A549 (cell line): ENCODE measurements at regions not wholly inside any gene's neighbourhood (a gene's known extent, or its start where the extent isn't known, plus 50 kb on each side); places are given as distances from the start of the nearest gene placed in this dataset.
A peak's percentile ranks its signal among the peaks of the same experiment; 100 is the strongest.

ENCODE experiments used
- ATAC-seq, 2 experiments: fragments of 200-7000 bp in 1 of 2; fragments of >200 bp in 1 of 2; cut with Nextera tagmentation in 1 of 2; cut with Tn5 transposase in 1 of 2; 3 replicates each; pipeline versions ENCODE4 v1.8.0 to v1.9.1; 2018 to 2020; ENCODE audit warnings: mild to moderate bottlenecking in 1 of 2, moderate library complexity in 1 of 2
- CTCF ChIA-PET: fragments of 300-600 bp; sonication (Branson Sonifier 250); formaldehyde crosslinking; extraction: SDS; loops from one replicate; lab custom pipeline; 2021; ENCODE audit warnings: antibody characterized with exemption, inconsistent platforms; lab: Yijun Ruan, JAX
- POLR2A ChIA-PET: fragments of 350-600 bp; formaldehyde crosslinking; extraction: SDS; loops from one replicate; lab custom pipeline; 2021; ENCODE audit warnings: antibody characterized with exemption, inconsistent platforms; lab: Yijun Ruan, JAX
- DNase-seq, 2 experiments: peaks; one replicate each; pipeline versions ENCODE4 v3.0.0 to v3.0.0-alpha.2; 2011 to 2016; ENCODE audit warnings: low read depth in 1 of 2, low spot score in 1 of 2
- FAIRE-seq: peaks from 2 replicates; lab custom pipeline; 2011; peaks lifted over from hg19 to GRCh38; lab: Jason Lieb, UNC
- H3K27ac ChIP-seq, 2 experiments: fragments of >200 bp; sonication (Bioruptor Twin); formaldehyde crosslinking; 3 replicates each; pipeline ENCODE4 v1.5.1; 2016 to 2017
- H3K4me1 ChIP-seq: fragments of >200 bp; sonication (Bioruptor Twin); formaldehyde crosslinking; 3 replicates; pipeline ENCODE4 v1.6.1; 2016
- H3K4me2 ChIP-seq: fragments of >200 bp; sonication (Bioruptor Twin); formaldehyde crosslinking; 3 replicates; pipeline ENCODE4 v1.6.1; 2016
- H3K4me3 ChIP-seq: fragments of >200 bp; sonication (Bioruptor Twin); formaldehyde crosslinking; 3 replicates; pipeline ENCODE4 v1.5.1; 2016
- H3K9me3 ChIP-seq: fragments of >200 bp; sonication (Bioruptor Twin); formaldehyde crosslinking; 3 replicates; pipeline ENCODE4 v1.6.1; 2016
- CBX2 ChIP-seq: fragments of 200-600 bp; sonication (generic); IDR thresholded peaks from 2 replicates; pipeline ENCODE4 v1.6.1; 2016; ENCODE audit warnings: low read depth, mild to moderate bottlenecking, borderline replicate concordance
- EHMT2 ChIP-seq: fragments of 200-600 bp; sonication (generic); IDR thresholded peaks from 2 replicates; pipeline ENCODE4 v1.6.1; 2016; ENCODE audit warnings: antibody characterized with exemption, low read depth, mild to moderate bottlenecking, moderate library complexity
- ESRRA ChIP-seq: fragments of 150-350 bp; IDR thresholded peaks from 2 replicates; pipeline ENCODE4 v1.6.1; 2014; ENCODE audit warnings: mild to moderate bottlenecking, low read length, borderline replicate concordance
- GATA3 ChIP-seq: IDR thresholded peaks from 2 replicates; pipeline ENCODE4 v1.6.1; 2012; ENCODE audit warnings: borderline replicate concordance
- HDAC2 ChIP-seq: fragments of 200-600 bp; sonication (generic); IDR thresholded peaks from 2 replicates; pipeline ENCODE4 v1.6.1; 2016
- HEYL ChIP-seq: fragments of 250-450 bp; sonication (Bioruptor Pico); IDR thresholded peaks from 2 replicates; pipeline ENCODE4 v1.8.0; 2021; ENCODE audit warnings: mild to moderate bottlenecking, moderate library complexity
- HOXB13 ChIP-seq: fragments of 250-450 bp; sonication (Bioruptor Pico); IDR thresholded peaks from 2 replicates; pipeline ENCODE4 v1.5.0; 2020; ENCODE audit warnings: low read depth, mild to moderate bottlenecking, moderate library complexity
- HOXB5 ChIP-seq: fragments of 250-450 bp; sonication (Bioruptor Pico); IDR thresholded peaks from 2 replicates; pipeline ENCODE4 v1.5.0; 2020; ENCODE audit warnings: mild to moderate bottlenecking, moderate library complexity
- JUNB ChIP-seq: fragments of >200 bp; sonication (Bioruptor Twin); formaldehyde crosslinking; IDR thresholded peaks from 2 replicates; pipeline ENCODE4 v1.6.1; 2016
- MAFK ChIP-seq: fragments of 450-650 bp; IDR thresholded peaks from 2 replicates; pipeline ENCODE4 v1.6.1; 2014; ENCODE audit not compliant: partially characterized antibody
- NR3C1 ChIP-seq: fragments of >200 bp; sonication (Bioruptor Twin); formaldehyde crosslinking; IDR thresholded peaks from 3 replicates; pipeline ENCODE4 v1.6.1; 2017
- PHF8 ChIP-seq: fragments of 200-600 bp; sonication (generic); IDR thresholded peaks from 2 replicates; pipeline ENCODE4 v1.6.1; 2016; ENCODE audit warnings: low read depth, mild to moderate bottlenecking, antibody characterized with exemption, moderate library complexity, borderline replicate concordance
- POLR2A ChIP-seq: IDR thresholded peaks from 2 replicates; pipeline ENCODE4 v1.6.1; 2012; ENCODE audit warnings: mild to moderate bottlenecking, low read length
- RAD21 ChIP-seq, 2 experiments: fragments of >200 bp in 1 of 2; sonication (Bioruptor Twin) in 1 of 2; formaldehyde crosslinking in 1 of 2; IDR thresholded peaks in 1 of 2; conservative IDR thresholded peaks in 1 of 2; 2 replicates in 1 of 2; 3 replicates in 1 of 2; pipeline ENCODE4 v1.6.1; 2012 to 2018; ENCODE audit warnings: inconsistent platforms in 1 of 2
- RFX5 ChIP-seq: fragments of 450-650 bp; IDR thresholded peaks from 2 replicates; pipeline ENCODE4 v1.7.1; 2014; ENCODE audit warnings: antibody characterized with exemption, mild to moderate bottlenecking, moderate library complexity
- RNF2 ChIP-seq: fragments of 200-600 bp; sonication (generic); IDR thresholded peaks from 2 replicates; pipeline ENCODE4 v1.6.1; 2016; ENCODE audit warnings: low read depth, mild to moderate bottlenecking, antibody characterized with exemption, moderate library complexity, borderline replicate concordance
- SREBF2 ChIP-seq: fragments of 450-650 bp; IDR thresholded peaks from 2 replicates; pipeline ENCODE4 v1.6.1; 2014; ENCODE audit warnings: mild to moderate bottlenecking, moderate library complexity
- TP53 ChIP-seq: fragments of 250-450 bp; sonication (Bioruptor Pico); IDR thresholded peaks from 2 replicates; pipeline ENCODE4 v1.5.0; 2021; ENCODE audit warnings: mild to moderate bottlenecking, moderate library complexity
- ZC3H11A ChIP-seq: fragments of 450-650 bp; IDR thresholded peaks from 2 replicates; pipeline ENCODE4 v1.6.1; 2014; ENCODE audit warnings: antibody characterized with exemption, mild to moderate bottlenecking
- ZSCAN20 ChIP-seq: fragments of 250-450 bp; sonication (Bioruptor Pico); IDR thresholded peaks from 2 replicates; pipeline ENCODE4 v1.8.0; 2022; ENCODE audit warnings: mild to moderate bottlenecking, moderate library complexity
- WGBS: methylation state at CpG from one replicate; pipeline ENCODE4 v1.1.6; 2017; ENCODE audit errors: missing lambda C conversion rate; 5-methylcytosine and 5-hydroxymethylcytosine counted together
- TF ChIP-seq, protein P1 (sequence below): fragments of 200-600 bp; sonication (generic); IDR thresholded peaks from 2 replicates; pipeline ENCODE4 v1.6.1; 2016; ENCODE audit warnings: antibody characterized with exemption, mild to moderate bottlenecking, moderate library complexity

DNA sequence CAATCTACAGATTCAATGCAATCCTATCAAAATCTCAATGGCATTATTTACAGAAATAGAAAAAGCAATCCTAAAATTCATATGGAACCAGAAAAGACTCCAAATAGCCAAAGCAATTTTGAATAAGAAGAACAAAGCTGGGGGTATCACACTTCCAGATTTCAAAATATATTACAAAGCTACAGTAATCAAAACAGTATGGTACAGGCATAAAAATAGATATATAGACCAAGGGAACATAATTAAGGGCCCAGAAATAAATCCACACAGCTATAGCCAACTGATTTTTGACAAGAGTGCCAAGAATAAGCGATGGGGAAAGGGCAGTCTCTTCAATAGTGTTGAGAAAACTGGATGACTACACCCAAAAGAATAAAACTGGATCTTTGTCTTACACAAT, 251.9 kb upstream of the FOXK1 start:
- WGBS, result 3% methylated on average over 1 of the region's 1 CpG
- Histone ChIP-seq H3K9me3 (peaks cover 15% of the 10 kb centered on the region; the same call in 2 of the 3 replicates), H3K4me1 (no peaks in the 10 kb centered on the region), H3K27ac (no peak overlapping the region), H3K4me3 (no peak overlapping the region), H3K4me2 (no peak overlapping the region)
- FAIRE-seq (no peak), DNase-seq (no peak), ATAC-seq (no peak)
- TF ChIP-seq HDAC2 (0 out of 2 replicates have a peak, but pooled peaks have one; percentile 20), EHMT2 (no peak), ZSCAN20 (no peak), POLR2A (no peak), ZC3H11A (no peak), JUNB (no peak), ESRRA (no peak)
- ChIA-PET CTCF (no interaction called here), POLR2A (no interaction called here)

DNA sequence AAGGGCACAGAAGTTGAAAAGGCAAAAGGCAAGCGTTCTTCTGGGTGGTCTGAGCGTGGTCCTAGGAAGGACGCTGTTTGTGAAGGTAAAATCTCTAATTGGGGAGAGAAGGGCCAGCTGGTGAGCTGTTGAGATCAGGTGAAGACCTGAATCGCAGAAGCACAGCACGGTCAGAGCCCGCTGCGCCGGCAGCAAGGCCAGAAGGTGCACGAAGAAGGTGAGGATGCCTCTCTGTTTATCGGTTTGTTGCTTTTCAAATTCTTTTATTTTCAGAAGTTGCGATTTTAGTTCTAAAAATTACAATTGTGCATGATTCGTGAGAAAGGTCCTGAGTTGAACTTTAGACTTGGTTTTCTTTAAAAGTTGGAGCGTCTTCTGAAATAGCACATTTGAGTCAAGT, 247.8 kb upstream of the FOXK1 start:
- Histone ChIP-seq H3K27ac (no peak overlapping the region), H3K9me3 (peaks cover 15% of the 10 kb centered on the region; the same call in 2 of the 3 replicates), H3K4me3 (no peak overlapping the region), H3K4me1 (peaks cover 21% of the 10 kb centered on the region), H3K4me2 (no peak overlapping the region)
- POLR2A ChIA-PET, result no interaction called here
- no peak for DNase-seq
- no peak for ATAC-seq
- TF ChIP-seq ZSCAN20, result no peak
- no peak for TF ChIP-seq HOXB5 (CRISPR knock-in tag)
- no peak for TF ChIP-seq CBX2
- TF ChIP-seq RFX5, result no peak
- no peak for TF ChIP-seq HOXB13 (CRISPR knock-in tag)
- TF ChIP-seq RNF2, result no peak
- TF ChIP-seq NR3C1, result no peak
- no peak for TF ChIP-seq HEYL
- TF ChIP-seq, protein P1, sequence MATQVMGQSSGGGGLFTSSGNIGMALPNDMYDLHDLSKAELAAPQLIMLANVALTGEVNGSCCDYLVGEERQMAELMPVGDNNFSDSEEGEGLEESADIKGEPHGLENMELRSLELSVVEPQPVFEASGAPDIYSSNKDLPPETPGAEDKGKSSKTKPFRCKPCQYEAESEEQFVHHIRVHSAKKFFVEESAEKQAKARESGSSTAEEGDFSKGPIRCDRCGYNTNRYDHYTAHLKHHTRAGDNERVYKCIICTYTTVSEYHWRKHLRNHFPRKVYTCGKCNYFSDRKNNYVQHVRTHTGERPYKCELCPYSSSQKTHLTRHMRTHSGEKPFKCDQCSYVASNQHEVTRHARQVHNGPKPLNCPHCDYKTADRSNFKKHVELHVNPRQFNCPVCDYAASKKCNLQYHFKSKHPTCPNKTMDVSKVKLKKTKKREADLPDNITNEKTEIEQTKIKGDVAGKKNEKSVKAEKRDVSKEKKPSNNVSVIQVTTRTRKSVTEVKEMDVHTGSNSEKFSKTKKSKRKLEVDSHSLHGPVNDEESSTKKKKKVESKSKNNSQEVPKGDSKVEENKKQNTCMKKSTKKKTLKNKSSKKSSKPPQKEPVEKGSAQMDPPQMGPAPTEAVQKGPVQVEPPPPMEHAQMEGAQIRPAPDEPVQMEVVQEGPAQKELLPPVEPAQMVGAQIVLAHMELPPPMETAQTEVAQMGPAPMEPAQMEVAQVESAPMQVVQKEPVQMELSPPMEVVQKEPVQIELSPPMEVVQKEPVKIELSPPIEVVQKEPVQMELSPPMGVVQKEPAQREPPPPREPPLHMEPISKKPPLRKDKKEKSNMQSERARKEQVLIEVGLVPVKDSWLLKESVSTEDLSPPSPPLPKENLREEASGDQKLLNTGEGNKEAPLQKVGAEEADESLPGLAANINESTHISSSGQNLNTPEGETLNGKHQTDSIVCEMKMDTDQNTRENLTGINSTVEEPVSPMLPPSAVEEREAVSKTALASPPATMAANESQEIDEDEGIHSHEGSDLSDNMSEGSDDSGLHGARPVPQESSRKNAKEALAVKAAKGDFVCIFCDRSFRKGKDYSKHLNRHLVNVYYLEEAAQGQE, result no peak
- no peak for TF ChIP-seq SREBF2
- CTCF ChIA-PET, result interaction anchor here (0.7 kb wide), 1 partner anchor 70 kb away, joined by 3 read pairs; no protein-coding TSS in a partner anchor
- 59% methylated on average over 13 of the region's 13 CpGs for WGBS
- FAIRE-seq, result no peak

DNA sequence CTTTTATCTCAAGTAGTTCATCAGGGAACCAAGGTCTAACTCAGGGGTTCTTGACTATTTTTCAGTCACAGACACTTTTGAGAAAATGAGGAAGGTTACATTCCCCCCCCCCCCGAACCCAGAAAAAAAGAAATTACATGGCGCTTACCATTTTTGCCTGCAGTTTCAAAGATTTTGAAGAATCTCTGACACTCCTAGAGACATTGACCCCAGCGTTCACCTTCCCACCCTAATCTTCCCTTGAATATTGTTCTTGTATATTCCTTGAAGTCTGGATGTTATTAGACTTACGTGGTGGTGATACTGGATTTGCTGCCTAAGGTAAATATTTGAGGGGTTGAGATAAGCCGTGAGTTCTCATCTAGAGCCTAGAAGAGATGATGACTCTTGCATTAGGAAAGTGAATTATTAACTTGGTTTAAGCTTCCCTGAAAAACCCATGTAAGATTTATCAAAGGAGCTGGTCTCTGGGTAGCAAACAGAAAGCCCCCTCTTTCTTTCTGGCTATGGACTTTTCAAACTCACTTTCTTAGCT, 245.7 kb upstream of the FOXK1 start:
- Histone ChIP-seq H3K4me2 (peak overlapping the region; percentile 72), H3K4me3 (no peak overlapping the region), H3K9me3 (peaks cover 1% of the 10 kb centered on the region; the same call in 1 of the 3 replicates), H3K4me1 (peaks cover 21% of the 10 kb centered on the region), H3K27ac (peak overlapping the region; percentile 60 to 72; a peak in 4 of 6 replicates)
- peak; percentile 81 to 84 for ATAC-seq
- CTCF ChIA-PET, result interaction anchor here (1.4 kb wide), 1 partner anchor 43 kb away, joined by 4 read pairs; no protein-coding TSS in a partner anchor
- 0% methylated on average over 5 of the region's 5 CpGs for WGBS
- DNase-seq, result peak; percentile 33 to 48
- FAIRE-seq, result peak; percentile 7
- peak; percentile 47 for TF ChIP-seq MAFK
- no peak for TF ChIP-seq PHF8
- no peak for TF ChIP-seq RAD21 (conservative IDR thresholded peaks at IDR 0.05 in 1 of 2, IDR thresholded peaks at IDR 0.05 in 1 of 2)
- no peak for TF ChIP-seq HOXB13 (CRISPR knock-in tag)
- TF ChIP-seq RFX5, result no peak
- no peak for TF ChIP-seq TP53 (CRISPR knock-in tag)
- TF ChIP-seq GATA3, result peak; percentile 42; the same call in 1 of the 2 replicates
- POLR2A ChIA-PET, result no interaction called here
